Heart left ventricle (tissue), 13 donors: ENCODE measurements at regions not wholly inside any gene's neighbourhood (a gene's known extent, or its start where the extent isn't known, plus 50 kb on each side); places are given as distances from the start of the nearest gene placed in this dataset.

ENCODE experiments used
- CTCF ChIP-seq, 12 donors: fragments of 200-600 bp; sonication (generic) in 4 of 12; IDR thresholded peaks; one replicate each; pipeline versions ENCODE4 v1.5.0 to v1.8.0; 2018 to 2022; ENCODE audit warnings: antibody characterized with exemption in 12 of 12, mild to moderate bottlenecking in 5 of 12
- POLR2A ChIP-seq, 2 donors: fragments of 450-650 bp; IDR thresholded peaks; one replicate each; pipeline ENCODE4 v1.6.1; 2017; ENCODE audit warnings: antibody characterized with exemption in 2 of 2, mild to moderate bottlenecking in 2 of 2, moderate library complexity in 2 of 2
- donor health status: ischemic (EF 13 %, LVEDD 7.1; RV severe dilation, severe dysfunction).
- donor health status: DM: no; HTN: yes; CAD: no.
- donor health status: DM: no; HTN: no; CAD: no.
- donor health status: ischemic (EF 25% LVEDD 6.9; RV normal size, moderate dysfunction).
- donor health status: ischemic (EF 25% LVEDD 5.7; RV mildly dilated, moderate dysfunction).
- donor health status: ischemic (EF 35%, LVEDD 5.7; RV mildly dilated, moderate dysfunction).
- donor health status: nonischemic (EF 11% LVEDD 7.7; RV severe dilation, severe dysfunction).
- donor health status: DM: yes; HTN: yes; CAD: no.
- donor health status: PGD.
- donor health status: ischemic (EF 29% LVEDD 5.4; RV normal size, mild dysfunction).
- donor health status: nonischemic (EF 23%, LVEDD 6.1; RV moderate dilation, normal function).

DNA sequence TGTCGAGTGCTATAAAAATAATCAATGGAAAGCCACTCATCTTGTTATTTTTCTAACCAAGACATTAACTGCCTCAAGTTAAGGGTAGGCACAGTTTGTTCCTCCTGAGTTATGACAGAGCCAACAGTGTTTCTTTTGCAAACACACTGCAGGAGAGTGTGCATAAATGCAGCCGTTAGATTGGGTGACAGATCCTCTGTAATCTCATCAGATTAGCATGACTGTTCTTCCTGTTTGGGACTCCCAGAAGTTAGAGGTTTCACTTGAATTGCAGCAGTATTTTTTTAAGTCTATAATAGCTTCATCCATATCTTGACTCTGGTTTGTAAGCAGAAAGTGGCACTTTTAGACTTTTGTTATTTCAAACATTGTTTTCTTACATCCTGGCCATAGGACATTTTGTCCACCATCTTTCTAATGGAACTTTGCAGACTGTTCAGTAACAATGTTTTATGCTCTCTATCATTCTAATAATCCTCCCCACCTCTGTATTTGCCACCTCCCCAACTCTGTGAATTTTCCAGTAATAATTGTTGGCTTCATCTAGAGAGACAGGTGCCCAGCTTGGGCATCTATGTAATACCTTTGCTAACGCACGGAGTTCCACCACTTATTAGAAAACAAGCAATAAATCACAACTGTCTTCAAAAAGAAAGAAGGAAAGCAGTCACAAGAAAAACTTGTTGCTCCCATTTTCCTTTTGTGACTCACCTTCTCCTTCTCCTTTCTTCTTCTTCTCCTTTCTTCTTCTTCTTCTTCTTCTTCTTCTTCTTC is 560.0 kb downstream of the ADCYAP1 start:
- TF ChIP-seq POLR2A (IDR thresholded peaks at IDR 0.05) (no peak), CTCF (IDR thresholded peaks at IDR 0.05) (no peak)
